Endothelial cell of hepatic sinusoid (primary cell): ENCODE measurements at regions not wholly inside any gene's neighbourhood (a gene's known extent, or its start where the extent isn't known, plus 50 kb on each side); places are given as distances from the start of the nearest gene placed in this dataset.
"Not testable (repeated sequence)": the region's sequence is repeated elsewhere in the genome, so short reads cannot be mapped to it uniquely, and the experiment has no call there.

Source experiments
- in situ Hi-C: cut with HindIII; loops from 2 replicates; pipeline ENCODE4 v1.10.0; 2017; ENCODE audit warnings: low sequenced_read_pairs

GRCh38 chr2:236816197-236817170 lies 246.9 kb downstream of the ACKR3 start:
- in situ Hi-C loops = no loop called here

- in situ Hi-C loops = no loop called here
Observed at GRCh38 chr2:236818281-236819045, 248.8 kb downstream of the ACKR3 start.

- in situ Hi-C loops = no loop called here
Observed at GRCh38 chr2:236819275-236820002, 249.8 kb downstream of the ACKR3 start.

GRCh38 chr2:236820763-236821344 lies 251.2 kb downstream of the ACKR3 start:
- in situ Hi-C loops = no loop called here

GRCh38 chr2:236823041-236823629 lies 253.5 kb downstream of the ACKR3 start:
- in situ Hi-C loops = no loop called here

DNA sequence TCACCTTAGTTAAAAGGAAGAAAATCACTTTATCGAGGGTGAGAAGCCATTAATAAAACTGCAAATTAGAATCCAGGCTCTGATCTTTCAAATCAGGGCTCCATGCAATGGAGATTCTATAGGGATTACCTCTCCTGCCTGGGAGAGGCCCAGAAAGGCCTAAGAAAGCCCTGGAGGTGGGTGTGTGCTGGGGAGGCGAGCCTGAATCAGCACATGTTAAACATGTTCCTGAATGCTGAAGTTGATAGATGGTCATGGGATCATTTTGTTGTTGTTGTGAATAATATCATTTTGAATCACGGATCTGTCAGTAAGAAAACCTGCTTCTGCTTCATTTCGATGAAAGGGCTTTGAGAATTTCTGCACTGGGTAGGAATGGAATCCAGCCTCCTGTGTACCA lies 254.3 kb downstream of the ACKR3 start:
- in situ Hi-C loops = no loop called here

DNA sequence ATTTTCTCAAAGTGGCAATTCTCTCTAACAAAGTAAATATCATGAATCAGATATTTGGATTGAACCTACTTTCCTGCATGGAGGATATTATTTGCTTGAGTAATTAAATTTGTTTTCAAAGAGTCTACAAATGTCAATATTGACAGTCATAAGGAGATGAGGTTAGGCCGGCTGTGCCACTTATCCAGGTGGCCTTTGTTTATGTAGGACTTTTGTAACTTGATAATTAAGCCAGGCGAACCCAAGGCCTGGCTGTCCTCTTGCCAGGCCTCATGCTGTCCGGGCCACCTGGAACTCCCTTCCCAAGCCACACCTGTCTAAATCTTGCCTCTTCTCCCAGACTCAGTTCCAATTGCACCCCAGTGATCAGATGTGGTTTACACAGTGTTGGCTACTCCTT lies 255.2 kb downstream of the ACKR3 start:
- in situ Hi-C loops = loop anchor here (5.0 kb wide), 1 partner anchor 62 kb away; no protein-coding TSS in a partner anchor

DNA sequence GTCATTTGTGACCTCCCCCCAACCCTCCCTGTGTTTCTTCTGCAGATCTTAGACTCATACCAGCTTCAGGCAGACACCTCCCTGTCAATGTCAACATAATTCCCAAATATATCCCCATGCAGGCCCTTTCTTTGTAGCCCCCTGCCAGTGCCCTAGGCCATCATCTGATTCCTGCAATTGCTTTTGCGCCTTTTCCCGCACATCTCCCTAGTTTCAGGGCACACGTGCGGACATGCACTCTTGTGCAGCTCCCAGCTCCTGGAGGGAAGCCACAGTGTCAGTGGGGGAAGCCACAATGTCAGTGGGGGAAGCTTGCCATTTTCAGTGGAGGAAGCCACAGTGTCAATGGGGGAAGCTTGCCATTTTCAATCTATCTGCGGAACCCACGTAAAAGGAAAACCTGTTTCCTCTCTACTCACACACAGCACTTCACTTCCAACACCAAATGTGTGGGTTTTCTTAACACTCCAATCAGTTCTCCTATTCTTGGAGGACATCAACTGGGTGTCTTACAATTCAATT lies 256.4 kb downstream of the ACKR3 start:
- in situ Hi-C loops = loop anchor here (5.0 kb wide), 1 partner anchor 61 kb away; no protein-coding TSS in a partner anchor

DNA sequence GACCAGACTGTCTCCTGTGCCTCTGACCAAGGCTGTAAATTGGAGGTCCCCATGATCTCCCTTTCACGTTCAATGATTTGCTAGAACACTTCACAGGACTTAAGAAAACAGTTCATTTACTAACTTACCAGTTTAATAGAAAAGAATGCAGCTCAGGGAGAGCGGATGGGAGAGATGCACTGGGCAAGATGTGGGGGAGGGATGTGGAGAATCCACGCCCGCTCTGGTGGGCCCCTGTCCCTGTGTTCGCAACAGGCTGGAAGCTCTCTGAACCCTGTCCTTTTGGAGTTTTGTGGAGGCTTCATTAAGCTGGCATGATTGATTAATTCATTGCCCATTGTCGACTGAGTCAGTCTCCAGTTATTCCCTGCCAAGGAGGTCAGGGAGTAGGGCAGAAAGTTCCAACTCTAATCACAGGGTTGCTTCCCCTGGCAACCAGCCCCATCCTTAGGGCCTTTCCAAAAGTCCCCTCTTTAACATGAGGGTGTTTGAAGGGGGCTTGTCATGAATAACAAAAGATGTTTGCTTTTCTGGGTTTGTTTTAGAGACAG lies 257.1 kb downstream of the ACKR3 start:
- in situ Hi-C loops = loop anchor here (5.0 kb wide), 1 partner anchor 61 kb away; no protein-coding TSS in a partner anchor

DNA sequence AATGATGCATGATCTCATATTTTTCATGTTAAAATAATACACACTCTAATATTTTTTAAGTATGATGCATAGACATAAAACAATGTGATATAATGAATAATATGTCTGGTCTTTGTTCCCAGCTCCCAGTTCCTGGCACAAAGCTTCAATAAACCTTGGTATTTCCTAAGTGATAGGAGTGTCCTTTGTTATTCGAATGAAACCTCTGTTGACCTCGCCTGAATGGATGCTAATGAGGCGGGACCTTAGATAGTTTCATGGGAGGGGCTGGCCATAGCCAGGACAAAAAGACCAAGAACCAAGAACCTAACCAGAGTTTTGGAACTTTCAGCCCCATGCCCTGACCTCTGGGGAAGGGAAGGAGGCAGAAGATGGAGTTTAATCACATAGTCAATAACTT lies 257.7 kb upstream of the COPS8 start:
- in situ Hi-C loops = loop anchor here (5.0 kb wide), 1 partner anchor 59 kb away; no protein-coding TSS in a partner anchor

DNA sequence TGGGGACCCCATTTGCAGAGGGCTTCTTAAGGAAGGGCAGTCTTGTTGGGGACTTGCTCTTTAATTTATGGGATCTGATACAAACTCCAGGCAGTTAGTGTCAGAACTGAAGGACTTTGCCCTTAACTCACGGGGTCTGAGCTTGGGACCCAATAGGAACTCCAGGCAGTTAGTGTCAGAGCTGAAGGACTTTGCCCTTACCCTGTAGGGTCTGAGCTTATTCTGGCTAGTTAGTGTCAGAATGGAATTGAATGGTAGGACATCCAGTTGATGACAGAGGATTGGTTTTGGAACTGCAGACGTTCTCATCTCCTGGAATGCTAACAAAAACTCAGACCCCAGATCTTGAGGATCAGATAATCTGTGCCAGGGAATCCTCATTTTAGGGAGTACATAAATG lies 256.9 kb upstream of the COPS8 start:
- in situ Hi-C loops = loop anchor here (5.0 kb wide), 1 partner anchor 58 kb away; no protein-coding TSS in a partner anchor

DNA sequence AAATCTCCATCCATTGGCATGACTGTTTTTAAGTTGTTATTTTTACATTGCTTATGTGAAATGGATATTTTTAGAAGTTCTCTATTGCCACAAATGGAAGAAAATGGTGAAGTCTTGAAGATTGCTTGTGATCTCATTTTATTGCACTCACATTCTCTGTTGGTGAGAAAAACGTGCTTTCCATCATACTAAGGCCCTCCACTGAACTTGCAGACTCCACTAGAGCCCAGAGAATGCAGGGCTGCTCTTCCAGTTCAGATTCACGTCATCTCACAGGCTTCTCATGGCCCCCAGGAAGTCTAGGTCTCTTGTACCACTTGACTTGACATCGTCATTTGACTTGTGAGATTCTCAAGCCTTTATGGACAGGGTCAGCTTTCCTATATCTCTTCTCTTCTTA lies 254.8 kb upstream of the COPS8 start:
- in situ Hi-C loops = loop anchor here (5.0 kb wide), 1 partner anchor 54 kb away; no protein-coding TSS in a partner anchor

GRCh38 chr2:236831698-236832097 lies 254.0 kb upstream of the COPS8 start:
- in situ Hi-C loops = loop anchor here (5.0 kb wide), 1 partner anchor 54 kb away; no protein-coding TSS in a partner anchor

- in situ Hi-C loops = loop anchor here (5.0 kb wide), 1 partner anchor 56 kb away; no protein-coding TSS in a partner anchor
Observed at GRCh38 chr2:236833501-236834073, 252.1 kb upstream of the COPS8 start.

- in situ Hi-C loops = loop anchor here (5.0 kb wide), 1 partner anchor 57 kb away; no protein-coding TSS in a partner anchor
Observed at GRCh38 chr2:236834284-236834683, 251.4 kb upstream of the COPS8 start.

DNA sequence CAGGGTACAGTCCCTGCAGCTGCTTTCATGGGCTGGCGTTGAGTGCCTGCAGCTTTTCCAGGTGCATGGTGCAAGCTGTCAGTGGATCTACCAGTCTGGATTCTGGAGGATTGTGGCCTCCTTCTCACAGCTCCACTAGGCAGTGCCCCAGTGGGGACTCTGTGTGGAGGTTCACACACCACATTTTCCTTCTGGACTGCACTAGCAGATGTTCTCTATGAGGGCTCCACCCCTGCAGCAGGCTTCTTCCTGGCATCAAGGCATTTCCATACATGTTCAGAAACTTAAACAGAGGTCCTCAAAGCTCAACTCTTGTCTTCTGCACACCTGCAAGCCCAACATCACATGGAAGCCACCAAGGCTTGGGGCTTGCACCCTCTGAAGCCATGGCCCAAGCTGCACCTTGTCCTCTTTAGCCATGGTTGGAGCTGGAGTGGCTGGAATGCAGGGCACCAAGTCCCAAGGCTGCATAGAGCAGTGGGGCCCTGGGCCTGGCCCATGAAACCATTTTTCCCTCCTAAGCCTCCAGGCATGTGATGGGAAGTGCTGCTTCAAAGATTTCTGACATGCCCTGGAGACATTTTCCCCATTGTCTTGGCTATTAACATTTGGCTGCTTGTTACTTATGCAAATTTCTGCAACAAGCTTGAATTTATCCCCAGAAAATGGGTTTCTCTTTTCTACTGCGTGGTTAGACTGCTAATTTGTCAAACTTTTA lies 250.2 kb upstream of the COPS8 start:
- in situ Hi-C loops = no loop called here

DNA sequence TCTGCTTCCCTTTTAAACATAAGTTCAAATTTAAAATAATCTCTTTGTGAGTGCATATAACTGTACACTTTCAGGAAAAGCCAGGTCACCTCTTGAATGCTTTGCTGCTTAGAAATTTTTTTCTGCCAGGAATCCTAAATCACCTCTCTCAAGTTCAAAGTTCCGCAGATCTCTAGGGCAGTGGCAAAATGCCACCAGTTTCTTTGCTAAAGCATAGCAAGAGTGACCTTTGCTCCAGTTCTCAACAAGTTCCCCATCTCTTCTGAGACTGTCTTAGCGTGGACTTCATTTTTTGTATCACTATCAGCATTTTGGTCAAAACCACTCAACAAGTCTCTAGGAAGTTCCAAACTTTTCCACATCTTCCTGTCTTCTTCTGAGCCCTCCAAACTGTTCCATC lies 249.7 kb upstream of the COPS8 start:
- in situ Hi-C loops = not testable (repeated sequence)

DNA sequence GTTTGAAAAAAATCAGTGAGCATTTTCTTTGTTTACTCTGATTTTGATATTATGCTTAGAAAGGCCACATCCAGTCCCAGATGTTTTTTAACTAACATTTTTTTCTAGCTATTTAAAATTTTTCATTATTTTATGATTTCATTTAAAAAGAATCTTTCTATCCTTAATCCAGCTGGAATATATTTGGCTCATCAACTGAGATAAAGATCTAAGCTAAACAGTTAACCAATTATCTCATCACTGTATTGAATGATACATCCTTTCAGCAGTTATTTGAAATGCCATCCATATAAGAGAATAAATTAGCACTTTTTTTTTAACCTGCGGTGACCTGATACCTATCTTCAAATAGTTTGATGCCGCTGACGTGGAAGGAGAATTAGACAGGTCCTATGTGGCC lies 245.5 kb upstream of the COPS8 start:
- in situ Hi-C loops = no loop called here
